Heart left ventricle (tissue), 16 donors: ENCODE measurements at regions not wholly inside any gene's neighbourhood (a gene's known extent, or its start where the extent isn't known, plus 50 kb on each side); places are given as distances from the start of the nearest gene placed in this dataset.

Experiments used
- ATAC-seq, 4 donors: fragments of 200-7000 bp; cut with Tn5 transposase; one replicate each; pipeline ENCODE4 v1.9.1; 2020 to 2022; ENCODE audit warnings: moderate library complexity in 4 of 4, mild to moderate bottlenecking in 3 of 4, moderate number of reproducible peaks in 1 of 4
- DNase-seq, 5 donors: peaks; one replicate each; pipeline ENCODE4 v3.0.0-alpha.2; 2020
- H3K27ac ChIP-seq, 12 donors: fragments of 200-600 bp; sonication (generic) in 4 of 12; one replicate each; pipeline versions ENCODE4 v1.5.0 to v1.8.0; 2016 to 2022; ENCODE audit warnings: mild to moderate bottlenecking in 2 of 12
- H3K27me3 ChIP-seq, 9 donors: fragments of 200-600 bp; sonication (generic) in 2 of 9; one replicate each; pipeline versions ENCODE4 v1.5.1 to v1.8.0; 2016 to 2022; ENCODE audit warnings: mild to moderate bottlenecking in 3 of 9
- H3K36me3 ChIP-seq, 9 donors: fragments of 200-600 bp; sonication (generic) in 2 of 9; one replicate each; pipeline versions ENCODE4 v1.5.0 to v1.8.0; 2018 to 2022; ENCODE audit warnings: mild to moderate bottlenecking in 2 of 9
- H3K4me1 ChIP-seq, 12 donors: fragments of 200-600 bp; sonication (generic) in 4 of 12; one replicate each; pipeline versions ENCODE4 v1.5.0 to v1.8.0; 2016 to 2022; ENCODE audit warnings: mild to moderate bottlenecking in 3 of 12
- H3K4me3 ChIP-seq, 12 donors: fragments of 200-600 bp; sonication (generic) in 4 of 12; one replicate each; pipeline versions ENCODE4 v1.5.0 to v1.8.0; 2017 to 2022; ENCODE audit warnings: mild to moderate bottlenecking in 9 of 12, moderate library complexity in 4 of 12
- H3K9me3 ChIP-seq, 12 donors: fragments of 200-600 bp; sonication (generic) in 4 of 12; one replicate each; pipeline versions ENCODE4 v1.5.0 to v1.8.0; 2016 to 2022; ENCODE audit warnings: mild to moderate bottlenecking in 1 of 12
- CTCF ChIP-seq, 12 donors: fragments of 200-600 bp; sonication (generic) in 4 of 12; IDR thresholded peaks; one replicate each; pipeline versions ENCODE4 v1.5.0 to v1.8.0; 2018 to 2022; ENCODE audit warnings: antibody characterized with exemption in 12 of 12, mild to moderate bottlenecking in 5 of 12
- POLR2A ChIP-seq, 2 donors: fragments of 450-650 bp; IDR thresholded peaks; one replicate each; pipeline ENCODE4 v1.6.1; 2017; ENCODE audit warnings: antibody characterized with exemption in 2 of 2, mild to moderate bottlenecking in 2 of 2, moderate library complexity in 2 of 2
- WGBS, 4 donors: extraction: QIAGEN DNeasy Blood & Tissue Kit in 2 of 4; methylation state at CpG; one replicate each; pipeline versions ENCODE4 v1.1.5 to v1.1.7; 2013 to 2018; 5-methylcytosine and 5-hydroxymethylcytosine counted together
- intact Hi-C, 10 donors: fragments of 100-400 bp; cut with DNase I; formaldehyde crosslinking; loops; one replicate each; pipeline versions ENCODE4 v1.11.1 to v1.14.2; 2022
- donor health status: ischemic (EF 13 %, LVEDD 7.1; RV severe dilation, severe dysfunction).
- donor health status: healthy with polysubstance abuse.
- donor health status: DM: no; HTN: yes; CAD: no.
- donor health status: DM: no; HTN: no; CAD: no.
- donor health status: ischemic (EF 25% LVEDD 6.9; RV normal size, moderate dysfunction).
- donor health status: ischemic (EF 25% LVEDD 5.7; RV mildly dilated, moderate dysfunction).
- donor health status: healthy.
- donor health status: DM: yes; HTN: yes; CAD: no.
- donor health status: ischemic (EF 35%, LVEDD 5.7; RV mildly dilated, moderate dysfunction).
- donor health status: nonischemic (EF 11% LVEDD 7.7; RV severe dilation, severe dysfunction).
- donor health status: DM: yes; HTN: yes; CAD: no.
- donor health status: PGD.
- donor health status: ischemic (EF 29% LVEDD 5.4; RV normal size, mild dysfunction).
- donor health status: nonischemic (EF 23%, LVEDD 6.1; RV moderate dilation, normal function).

- no peak overlapping the region for H3K4me3 ChIP-seq
- ATAC-seq (no peak), DNase-seq (no peak)
- no peaks in the 10 kb centered on the region for H3K4me1 ChIP-seq
- WGBS, 4 donors, result 47 to 63% (median 58%) methylated on average over 4 of the region's 4 CpGs
- no peaks in the 10 kb centered on the region for H3K36me3 ChIP-seq
- TF ChIP-seq CTCF (IDR thresholded peaks at IDR 0.05) (no peak), POLR2A (IDR thresholded peaks at IDR 0.05) (no peak)
- no peaks in the 10 kb centered on the region for H3K9me3 ChIP-seq
- no peaks in the 10 kb centered on the region for H3K27me3 ChIP-seq
- no peak overlapping the region for H3K27ac ChIP-seq
- intact Hi-C loops, result no loop called here
Measured at GRCh38 chr5:164358531-164359259, 853.3 kb downstream of the MAT2B start.

GRCh38 chr5:164359260-164360255 is 854.1 kb downstream of the MAT2B start:
- 76 to 85% (median 81%) methylated on average over 4 of the region's 4 CpGs for whole genome bisulfite sequencing, 4 donors
- no peaks in the 10 kb centered on the region for H3K4me1 ChIP-seq
- intact Hi-C loops, result no loop called here
- TF ChIP-seq POLR2A (IDR thresholded peaks at IDR 0.05) (no peak), CTCF (IDR thresholded peaks at IDR 0.05) (no peak)
- no peak overlapping the region for H3K27ac ChIP-seq
- DNase-seq, result no peak
- no peak for ATAC-seq
- H3K36me3 ChIP-seq, result no peaks in the 10 kb centered on the region
- no peak overlapping the region for H3K4me3 ChIP-seq
- no peaks in the 10 kb centered on the region for H3K27me3 ChIP-seq
- no peaks in the 10 kb centered on the region for H3K9me3 ChIP-seq

- 45 to 62% (median 53%) methylated on average over 4 of the region's 4 CpGs for WGBS, 4 donors
- H3K36me3 ChIP-seq, result no peaks in the 10 kb centered on the region
- no peak overlapping the region for H3K27ac ChIP-seq
- H3K4me3 ChIP-seq, result no peak overlapping the region
- H3K27me3 ChIP-seq, result no peaks in the 10 kb centered on the region
- ATAC-seq (no peak), DNase-seq (no peak)
- TF ChIP-seq POLR2A (IDR thresholded peaks at IDR 0.05), result no peak
- TF ChIP-seq CTCF (IDR thresholded peaks at IDR 0.05), result no peak
- intact Hi-C loops, result no loop called here
- no peaks in the 10 kb centered on the region for H3K9me3 ChIP-seq
- H3K4me1 ChIP-seq, result no peaks in the 10 kb centered on the region
Measured at GRCh38 chr5:164360589-164360988, 855.2 kb downstream of the MAT2B start.

- H3K27ac ChIP-seq, result no peak overlapping the region
- no peaks in the 10 kb centered on the region for H3K9me3 ChIP-seq
- no peak for TF ChIP-seq POLR2A (IDR thresholded peaks at IDR 0.05)
- TF ChIP-seq CTCF (IDR thresholded peaks at IDR 0.05), result no peak
- H3K4me1 ChIP-seq, result no peaks in the 10 kb centered on the region
- intact Hi-C loops, result no loop called here
- no peaks in the 10 kb centered on the region for H3K36me3 ChIP-seq
- 79 to 85% (median 81%) methylated on average over 5 of the region's 5 CpGs for WGBS, 4 donors
- no peaks in the 10 kb centered on the region for H3K27me3 ChIP-seq
- DNase-seq, result no peak
- ATAC-seq, result no peak
- H3K4me3 ChIP-seq, result no peak overlapping the region
Measured at GRCh38 chr5:164361986-164362385, 856.6 kb downstream of the MAT2B start.
